Transverse colon (tissue), 4 donors: ENCODE measurements at regions not wholly inside any gene's neighbourhood (a gene's known extent, or its start where the extent isn't known, plus 50 kb on each side); places are given as distances from the start of the nearest gene placed in this dataset.

Source experiments
- DNase-seq: peaks from one replicate; pipeline ENCODE4 v3.0.0-alpha.2; 2019
- H3K27ac ChIP-seq, 4 donors: fragments of 200-600 bp; sonication (generic); 2 replicates each; pipeline ENCODE4 v1.5.1; 2016 to 2018; ENCODE audit warnings: inconsistent platforms in 4 of 4
- H3K27me3 ChIP-seq: fragments of 200-600 bp; sonication (generic); 2 replicates; pipeline ENCODE4 v1.5.1; 2017; ENCODE audit warnings: inconsistent platforms
- H3K36me3 ChIP-seq, 4 donors: fragments of 200-600 bp; sonication (generic); 2 replicates each; pipeline ENCODE4 v1.5.1; 2017 to 2019; ENCODE audit warnings: inconsistent platforms in 4 of 4
- H3K4me1 ChIP-seq, 4 donors: fragments of 200-600 bp; sonication (generic); 2 replicates each; pipeline ENCODE4 v1.5.1; 2017 to 2020; ENCODE audit warnings: inconsistent platforms in 4 of 4
- H3K4me3 ChIP-seq, 4 donors: fragments of 200-600 bp; sonication (generic); 1 replicate in 1 of 4; 2 replicates in 3 of 4; pipeline versions ENCODE4 v1.5.1 to v1.6.1; 2017 to 2019; ENCODE audit warnings: inconsistent platforms in 4 of 4
- H3K9me3 ChIP-seq, 2 donors: fragments of 200-600 bp; sonication (generic); 2 replicates each; pipeline ENCODE4 v1.5.1; 2017 to 2019; ENCODE audit warnings: inconsistent platforms in 2 of 2
- EP300 ChIP-seq: sonication (generic); formaldehyde crosslinking; IDR thresholded peaks from one replicate; pipeline ENCODE4 v1.6.1; 2017; ENCODE audit warnings: antibody characterized with exemption, low read depth
- POLR2A ChIP-seq: fragments of 450-650 bp; IDR thresholded peaks from one replicate; pipeline ENCODE4 v1.6.1; 2016; ENCODE audit warnings: antibody characterized with exemption, mild to moderate bottlenecking, moderate library complexity
- POLR2AphosphoS5 ChIP-seq, 3 donors: sonication (generic); formaldehyde crosslinking; IDR thresholded peaks; one replicate each; pipeline ENCODE4 v1.6.1; 2016; ENCODE audit warnings: antibody characterized with exemption in 3 of 3
- WGBS, 2 donors: methylation state at CpG; one replicate each; pipeline ENCODE4 v1.1.5; 2018; ENCODE audit warnings: low coverage in 1 of 2; 5-methylcytosine and 5-hydroxymethylcytosine counted together
- in situ Hi-C, 4 donors: fragments of 200-750 bp; cut with MboI; loops; one replicate each; pipeline versions ENCODE4 v1.15.0 to v1.15.1; 2017; ENCODE audit warnings: low sequenced_read_pairs in 3 of 4, low pct_ligation_motif_present in 1 of 4, low pct_unique_long_range_greater_than_20kb in 1 of 4
- intact Hi-C: fragments of 100-400 bp; cut with DNase I; formaldehyde crosslinking; loops from one replicate; pipeline ENCODE4 v1.15.1; 2023; ENCODE audit warnings: low total_unique reads
- TF ChIP-seq, protein P1 (sequence below), 5 experiments: fragments of 200-600 bp in 3 of 5; fragments of 450-650 bp in 2 of 5; sonication (generic) in 3 of 5; IDR thresholded peaks; 1 replicate in 2 of 5; 2 replicates in 3 of 5; pipeline ENCODE4 v1.5.1; 2016 to 2017; ENCODE audit warnings: antibody characterized with exemption in 5 of 5, inconsistent platforms in 3 of 5, mild to moderate bottlenecking in 2 of 5, moderate library complexity in 1 of 5

DNA sequence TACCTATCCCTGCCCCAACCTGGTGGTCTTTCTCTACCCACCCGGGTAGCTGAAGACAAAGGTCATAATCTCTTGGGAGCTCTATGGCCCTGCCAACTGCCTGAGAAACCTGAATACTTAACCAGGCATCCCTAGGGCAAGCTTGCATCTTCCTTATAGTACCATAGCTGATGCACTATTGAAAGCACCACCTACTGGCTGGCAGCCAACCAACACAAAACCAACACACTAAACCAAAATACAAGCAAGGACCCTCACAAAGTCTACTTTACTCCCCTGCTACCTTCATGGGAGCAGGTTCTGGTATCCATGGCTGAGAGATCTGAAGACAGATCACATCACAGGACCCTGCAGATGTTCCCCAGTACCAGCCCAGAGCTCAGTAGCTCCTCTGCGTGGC lies 171.8 kb upstream of the TAS2R1 start:
- no peak for DNase-seq
- in situ Hi-C loops (no loop called here), intact Hi-C loops (no loop called here)

GRCh38 chr5:9799606-9800005 lies 169.5 kb upstream of the TAS2R1 start:
- in situ Hi-C loops = no loop called here

More for the DNA sequence above, 171.8 kb upstream of the TAS2R1 start:
- Histone ChIP-seq H3K36me3 (no peaks in the 10 kb centered on the region), H3K4me3 (no peak overlapping the region), H3K9me3 (no peaks in the 10 kb centered on the region), H3K27ac (no peak overlapping the region), H3K4me1 (no peaks in the 10 kb centered on the region), H3K27me3 (no peaks in the 10 kb centered on the region)
- WGBS, 2 donors = 74% methylated on average over 2 of the region's 2 CpGs; no CpG with 5 or more reads in 1 of the 2 donors
- TF ChIP-seq EP300 = no peak
- TF ChIP-seq, protein P1, sequence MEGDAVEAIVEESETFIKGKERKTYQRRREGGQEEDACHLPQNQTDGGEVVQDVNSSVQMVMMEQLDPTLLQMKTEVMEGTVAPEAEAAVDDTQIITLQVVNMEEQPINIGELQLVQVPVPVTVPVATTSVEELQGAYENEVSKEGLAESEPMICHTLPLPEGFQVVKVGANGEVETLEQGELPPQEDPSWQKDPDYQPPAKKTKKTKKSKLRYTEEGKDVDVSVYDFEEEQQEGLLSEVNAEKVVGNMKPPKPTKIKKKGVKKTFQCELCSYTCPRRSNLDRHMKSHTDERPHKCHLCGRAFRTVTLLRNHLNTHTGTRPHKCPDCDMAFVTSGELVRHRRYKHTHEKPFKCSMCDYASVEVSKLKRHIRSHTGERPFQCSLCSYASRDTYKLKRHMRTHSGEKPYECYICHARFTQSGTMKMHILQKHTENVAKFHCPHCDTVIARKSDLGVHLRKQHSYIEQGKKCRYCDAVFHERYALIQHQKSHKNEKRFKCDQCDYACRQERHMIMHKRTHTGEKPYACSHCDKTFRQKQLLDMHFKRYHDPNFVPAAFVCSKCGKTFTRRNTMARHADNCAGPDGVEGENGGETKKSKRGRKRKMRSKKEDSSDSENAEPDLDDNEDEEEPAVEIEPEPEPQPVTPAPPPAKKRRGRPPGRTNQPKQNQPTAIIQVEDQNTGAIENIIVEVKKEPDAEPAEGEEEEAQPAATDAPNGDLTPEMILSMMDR (IDR thresholded peaks at IDR 0.05) = no peak
- no peak for TF ChIP-seq POLR2A
- TF ChIP-seq POLR2AphosphoS5 (IDR thresholded peaks at IDR 0.05) = no peak

GRCh38 chr5:9790276-9790675 lies 160.1 kb upstream of the TAS2R1 start:
- WGBS, 2 donors = 83 to 86% methylated on average over 7 of the region's 7 CpGs
- Histone ChIP-seq H3K27me3 (no peaks in the 10 kb centered on the region), H3K4me1 (no peaks in the 10 kb centered on the region), H3K4me3 (no peak overlapping the region), H3K36me3 (no peaks in the 10 kb centered on the region), H3K9me3 (no peaks in the 10 kb centered on the region), H3K27ac (no peak overlapping the region)
- TF ChIP-seq EP300 = no peak
- no peak for TF ChIP-seq POLR2AphosphoS5 (IDR thresholded peaks at IDR 0.05)
- TF ChIP-seq, protein P1 (IDR thresholded peaks at IDR 0.05) = no peak
- TF ChIP-seq POLR2A = no peak
- DNase-seq = no peak
- in situ Hi-C loops = no loop called here
- intact Hi-C loops = no loop called here

More at GRCh38 chr5:9799606-9800005, 169.5 kb upstream of the TAS2R1 start:
- no peak overlapping the region for H3K4me3 ChIP-seq
- 22 to 35% methylated on average over 4 of the region's 4 CpGs for WGBS, 2 donors
- intact Hi-C loops = no loop called here
- H3K27ac ChIP-seq = no peak overlapping the region
- H3K4me1 ChIP-seq = no peaks in the 10 kb centered on the region
- TF ChIP-seq POLR2A (no peak), POLR2AphosphoS5 (IDR thresholded peaks at IDR 0.05) (no peak)
- H3K27me3 ChIP-seq = no peaks in the 10 kb centered on the region
- no peaks in the 10 kb centered on the region for H3K36me3 ChIP-seq
- H3K9me3 ChIP-seq = no peaks in the 10 kb centered on the region
- DNase-seq = no peak

- no peak for TF ChIP-seq POLR2AphosphoS5 (IDR thresholded peaks at IDR 0.05)
- TF ChIP-seq, protein P1 (IDR thresholded peaks at IDR 0.05) = no peak
- TF ChIP-seq POLR2A = no peak
- TF ChIP-seq EP300 = no peak
- DNase-seq = no peak
- Histone ChIP-seq H3K27ac (no peak overlapping the region), H3K4me1 (no peaks in the 10 kb centered on the region), H3K9me3 (no peaks in the 10 kb centered on the region), H3K36me3 (no peaks in the 10 kb centered on the region), H3K27me3 (no peaks in the 10 kb centered on the region), H3K4me3 (no peak overlapping the region)
- intact Hi-C loops (no loop called here), in situ Hi-C loops (no loop called here)
- 70% methylated on average over 1 of the region's 1 CpG; no CpG with 5 or more reads in 1 of the 2 donors for WGBS, 2 donors
Measured at GRCh38 chr5:9789777-9790176, 159.6 kb upstream of the TAS2R1 start.
